Mammary epithelial cell (primary cell): ENCODE measurements at regions not wholly inside any gene's neighbourhood (a gene's known extent, or its start where the extent isn't known, plus 50 kb on each side); places are given as distances from the start of the nearest gene placed in this dataset.

Source experiments
- EZH2 ChIP-seq: IDR thresholded peaks from 2 replicates; pipeline ENCODE4 v1.6.1; 2012; ENCODE audit warnings: low read length, inconsistent platforms, borderline replicate concordance
- TF ChIP-seq, protein P1 (sequence below), 2 donors: IDR thresholded peaks in 1 of 2; conservative IDR thresholded peaks in 1 of 2; 2 replicates each; pipeline ENCODE4 v1.5.1; 2011 to 2012; ENCODE audit warnings: inconsistent platforms in 2 of 2, low read length in 2 of 2, mild to moderate bottlenecking in 2 of 2, control low read depth in 1 of 2, low read depth in 1 of 2; ENCODE audit not compliant: insufficient read depth in 1 of 2; ENCODE audit errors: extremely low read depth in 1 of 2

DNA sequence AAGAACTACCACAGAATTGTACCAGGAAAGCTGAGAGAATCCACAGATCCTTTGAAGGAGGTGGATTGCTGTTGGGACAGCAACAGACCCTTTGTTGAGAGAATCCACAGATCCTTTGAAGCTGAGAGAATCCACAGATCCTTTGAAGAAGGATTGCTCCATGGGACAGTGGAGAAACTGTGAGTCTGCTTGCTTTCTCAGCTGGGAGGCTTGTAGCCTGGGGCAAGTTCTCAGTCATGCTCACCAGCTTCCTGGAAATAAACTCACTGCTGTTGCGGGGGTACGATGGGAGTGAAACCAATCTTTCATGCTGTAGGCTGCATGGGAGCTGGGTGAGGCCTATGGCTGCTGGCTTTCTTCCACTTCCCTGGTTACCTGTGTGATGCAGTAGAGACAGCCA is 106.3 kb downstream of the C7orf25 start:
- TF ChIP-seq, protein P1, sequence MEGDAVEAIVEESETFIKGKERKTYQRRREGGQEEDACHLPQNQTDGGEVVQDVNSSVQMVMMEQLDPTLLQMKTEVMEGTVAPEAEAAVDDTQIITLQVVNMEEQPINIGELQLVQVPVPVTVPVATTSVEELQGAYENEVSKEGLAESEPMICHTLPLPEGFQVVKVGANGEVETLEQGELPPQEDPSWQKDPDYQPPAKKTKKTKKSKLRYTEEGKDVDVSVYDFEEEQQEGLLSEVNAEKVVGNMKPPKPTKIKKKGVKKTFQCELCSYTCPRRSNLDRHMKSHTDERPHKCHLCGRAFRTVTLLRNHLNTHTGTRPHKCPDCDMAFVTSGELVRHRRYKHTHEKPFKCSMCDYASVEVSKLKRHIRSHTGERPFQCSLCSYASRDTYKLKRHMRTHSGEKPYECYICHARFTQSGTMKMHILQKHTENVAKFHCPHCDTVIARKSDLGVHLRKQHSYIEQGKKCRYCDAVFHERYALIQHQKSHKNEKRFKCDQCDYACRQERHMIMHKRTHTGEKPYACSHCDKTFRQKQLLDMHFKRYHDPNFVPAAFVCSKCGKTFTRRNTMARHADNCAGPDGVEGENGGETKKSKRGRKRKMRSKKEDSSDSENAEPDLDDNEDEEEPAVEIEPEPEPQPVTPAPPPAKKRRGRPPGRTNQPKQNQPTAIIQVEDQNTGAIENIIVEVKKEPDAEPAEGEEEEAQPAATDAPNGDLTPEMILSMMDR (conservative IDR thresholded peaks at IDR 0.05 in 1 of 2, IDR thresholded peaks at IDR 0.05 in 1 of 2; ENCODE audit: extremely low read depth in 1 of 2, insufficient read depth in 1 of 2, low read depth in 1 of 2, low read length in 2 of 2): no peak
- TF ChIP-seq EZH2: no peak
